H9 (cell line): ENCODE measurements at regions not wholly inside any gene's neighbourhood (a gene's known extent, or its start where the extent isn't known, plus 50 kb on each side); places are given as distances from the start of the nearest gene placed in this dataset.

Experiments used
- DNase-seq: peaks from one replicate; pipeline ENCODE4 v3.0.0-alpha.2; 2017
- H2AFZ ChIP-seq: one replicate; pipeline ENCODE4 v1.6.1; 2013; ENCODE audit warnings: mild to moderate bottlenecking, low read length, control low read depth, moderate library complexity
- H2AK5ac ChIP-seq: 2 replicates; pipeline ENCODE4 v1.6.1; 2013; ENCODE audit warnings: low read length, control low read depth, mixed read lengths; ENCODE audit not compliant: insufficient read length
- H2BK120ac ChIP-seq: one replicate; pipeline ENCODE4 v1.6.1; 2013; ENCODE audit warnings: low read depth, mild to moderate bottlenecking, low read length, control low read depth, inconsistent platforms; ENCODE audit not compliant: poor library complexity, severe bottlenecking
- H2BK12ac ChIP-seq: 2 replicates; pipeline ENCODE4 v1.6.1; 2013; ENCODE audit warnings: low read length, control low read depth, mixed read lengths, low read depth; ENCODE audit not compliant: insufficient read length
- H2BK15ac ChIP-seq: 2 replicates; pipeline ENCODE4 v1.6.1; 2013; ENCODE audit warnings: low read depth, low read length, control low read depth
- H2BK20ac ChIP-seq: one replicate; pipeline ENCODE4 v1.6.1; 2013; ENCODE audit warnings: low read depth, mild to moderate bottlenecking, low read length, control low read depth, inconsistent platforms; ENCODE audit not compliant: poor library complexity, severe bottlenecking
- H2BK5ac ChIP-seq: 2 replicates; pipeline ENCODE4 v1.6.1; 2013; ENCODE audit warnings: low read length, control low read depth, mixed read lengths; ENCODE audit not compliant: insufficient read length
- H3K14ac ChIP-seq: 2 replicates; pipeline ENCODE4 v1.6.1; 2013; ENCODE audit warnings: low read length, control low read depth; ENCODE audit not compliant: insufficient read depth
- H3K18ac ChIP-seq: 2 replicates; pipeline ENCODE4 v1.6.1; 2013; ENCODE audit warnings: low read depth, mild to moderate bottlenecking, mixed read lengths, low read length, control low read depth; ENCODE audit not compliant: insufficient read length
- H3K23ac ChIP-seq: 2 replicates; pipeline ENCODE4 v1.6.1; 2013; ENCODE audit warnings: low read length, control low read depth, mixed read lengths, low read depth; ENCODE audit not compliant: insufficient read length
- H3K23me2 ChIP-seq: 2 replicates; pipeline ENCODE4 v1.6.1; 2013; ENCODE audit warnings: low read depth, mild to moderate bottlenecking, mixed read lengths, low read length, control low read depth; ENCODE audit not compliant: insufficient read length, poor library complexity, severe bottlenecking
- H3K27ac ChIP-seq: 2 replicates; pipeline ENCODE4 v1.5.1; 2013; ENCODE audit warnings: low read length, control low read depth, mixed read lengths, low read depth; ENCODE audit not compliant: insufficient read length
- H3K27me3 ChIP-seq: 2 replicates; pipeline ENCODE4 v1.6.1; 2013; ENCODE audit warnings: low read length, control low read depth, inconsistent platforms; ENCODE audit not compliant: insufficient read depth
- H3K4ac ChIP-seq: 2 replicates; pipeline ENCODE4 v1.6.1; 2013; ENCODE audit warnings: low read depth, mild to moderate bottlenecking, control low read depth, inconsistent platforms, low read length, moderate library complexity
- H3K4me1 ChIP-seq: 2 replicates; pipeline ENCODE4 v1.6.1; 2013; ENCODE audit warnings: low read length, control low read depth, inconsistent platforms; ENCODE audit not compliant: insufficient read depth
- H3K4me2 ChIP-seq: 2 replicates; pipeline ENCODE4 v1.6.1; 2013; ENCODE audit warnings: low read length, control low read depth, mixed read lengths; ENCODE audit not compliant: insufficient read length, insufficient read depth
- H3K56ac ChIP-seq: 2 replicates; pipeline ENCODE4 v1.6.1; 2013; ENCODE audit warnings: low read depth, mild to moderate bottlenecking, mixed read lengths, low read length, control low read depth; ENCODE audit not compliant: insufficient read length
- H3K79me1 ChIP-seq: 2 replicates; pipeline ENCODE4 v1.6.1; 2013; ENCODE audit warnings: low read depth, mild to moderate bottlenecking, moderate library complexity, low read length, control low read depth, inconsistent platforms; ENCODE audit not compliant: insufficient read depth, poor library complexity, severe bottlenecking
- H3K79me2 ChIP-seq: 2 replicates; pipeline ENCODE4 v1.6.1; 2013; ENCODE audit warnings: low read length, control low read depth, inconsistent platforms; ENCODE audit not compliant: insufficient read depth
- H3K9ac ChIP-seq: 2 replicates; pipeline ENCODE4 v1.6.1; 2013; ENCODE audit warnings: low read length, control low read depth, mixed read lengths; ENCODE audit not compliant: insufficient read length; ENCODE audit errors: extremely low read depth
- H3K9me3 ChIP-seq: one replicate; pipeline ENCODE4 v1.6.1; 2013; ENCODE audit warnings: low read depth, low read length, inconsistent platforms; ENCODE audit not compliant: control insufficient read depth
- H3T11ph ChIP-seq: one replicate; pipeline ENCODE4 v1.6.1; 2013; ENCODE audit warnings: mild to moderate bottlenecking, low read length, control low read depth, inconsistent platforms
- H4K20me1 ChIP-seq: one replicate; pipeline ENCODE4 v1.6.1; 2013; ENCODE audit not compliant: control insufficient read depth, insufficient read length, insufficient read depth
- H4K5ac ChIP-seq: 2 replicates; pipeline ENCODE4 v1.6.1; 2013; ENCODE audit warnings: low read depth, mild to moderate bottlenecking, mixed read lengths, low read length, control low read depth; ENCODE audit not compliant: insufficient read length
- H4K8ac ChIP-seq: replicated peaks from 2 replicates; pipeline ENCODE4 v1.6.1; 2013; ENCODE audit warnings: low read length, control low read depth, mixed read lengths, low read depth; ENCODE audit not compliant: insufficient read length
- H4K91ac ChIP-seq: 2 replicates; pipeline ENCODE4 v1.6.1; 2013; ENCODE audit warnings: low read depth, mild to moderate bottlenecking, moderate library complexity, mixed read lengths, low read length, control low read depth; ENCODE audit not compliant: insufficient read length
- H3K27ac Mint-ChIP-seq, 3 experiments: 2 replicates in 2 of 3; 3 replicates in 1 of 3; pipeline ENCODE4 v1.8.0; 2020 to 2021; ENCODE audit warnings: mixed read lengths in 3 of 3, mild to moderate bottlenecking in 1 of 3, moderate library complexity in 1 of 3
- H3K27me3 Mint-ChIP-seq: 2 replicates; pipeline ENCODE4 v1.8.0; 2021; ENCODE audit warnings: low read depth, mild to moderate bottlenecking, moderate library complexity, mixed read lengths
- H3K36me3 Mint-ChIP-seq, 3 experiments: 2 replicates in 2 of 3; 3 replicates in 1 of 3; pipeline ENCODE4 v1.8.0; 2020 to 2021; ENCODE audit warnings: low read depth in 3 of 3, mixed read lengths in 3 of 3; ENCODE audit not compliant: insufficient read depth in 1 of 3
- H3K4me1 Mint-ChIP-seq, 2 experiments: 2 replicates each; pipeline ENCODE4 v1.8.0; 2020; ENCODE audit warnings: mixed read lengths in 2 of 2
- H3K4me3 Mint-ChIP-seq, 2 experiments: 2 replicates in 1 of 2; 3 replicates in 1 of 2; pipeline ENCODE4 v1.8.0; 2020 to 2021; ENCODE audit warnings: mild to moderate bottlenecking in 2 of 2, mixed read lengths in 2 of 2, moderate library complexity in 1 of 2
- H3K9me3 Mint-ChIP-seq, 2 experiments: 2 replicates in 1 of 2; 3 replicates in 1 of 2; pipeline ENCODE4 v1.8.0; 2020; ENCODE audit warnings: mild to moderate bottlenecking in 2 of 2, mixed read lengths in 2 of 2, moderate library complexity in 1 of 2
- WGBS: extraction: QIAGEN DNeasy Blood & Tissue Kit; methylation state at CpG from one replicate; pipeline ENCODE4 v1.1.7; 2013; ENCODE audit warnings: missing lambda C conversion rate, low lambda C conversion rate, mixed read lengths; ENCODE audit not compliant: insufficient read length; ENCODE audit errors: extremely low coverage; 5-methylcytosine and 5-hydroxymethylcytosine counted together
- TF ChIP-seq, protein P1 (sequence below): fragments of 200-600 bp; sonication (generic); conservative IDR thresholded peaks from 3 replicates; pipeline ENCODE4 v1.8.0; 2021; ENCODE audit warnings: antibody characterized with exemption, mild to moderate bottlenecking

DNA sequence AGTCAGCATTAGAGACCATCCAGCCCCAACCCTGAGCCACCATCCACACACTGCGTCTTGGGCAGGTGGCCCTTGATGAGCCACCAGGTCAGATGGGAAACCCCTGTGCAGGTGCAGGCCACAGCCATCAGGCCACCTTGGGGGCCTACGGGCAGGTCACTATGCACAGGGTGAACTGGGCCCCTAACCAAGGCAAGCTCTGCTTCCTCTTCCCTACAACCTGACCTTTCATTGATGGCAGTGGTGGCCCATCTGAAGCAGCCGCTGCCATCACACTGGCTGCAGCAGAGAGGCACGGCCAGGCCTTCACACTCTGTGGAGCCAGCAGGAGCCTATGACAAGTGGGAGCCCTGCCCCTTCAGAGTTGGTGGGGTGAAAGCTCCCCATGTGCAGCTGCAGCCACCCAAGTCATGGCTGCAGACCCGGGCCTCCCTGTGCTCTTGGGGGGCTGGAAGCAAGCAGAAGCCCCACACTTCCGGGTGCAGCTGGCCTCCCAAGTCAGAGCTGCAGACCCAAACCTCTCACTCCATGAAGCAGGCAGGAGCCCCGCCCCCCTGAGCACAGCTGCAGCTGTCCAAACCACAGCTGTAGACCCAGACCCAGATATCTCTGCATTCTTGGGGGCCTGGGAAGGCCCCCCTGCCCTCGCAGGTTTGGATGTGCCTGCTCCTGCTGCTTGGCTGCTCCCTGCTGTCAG lies 681.5 kb downstream of the MATN1 start:
- Histone ChIP-seq H3T11ph (no peak overlapping the region), H3K4me1 (no peaks in the 10 kb centered on the region), H2BK15ac (no peak overlapping the region), H2AFZ (no peak overlapping the region), H2BK12ac (no peak overlapping the region), H3K18ac (no peak overlapping the region), H3K27me3 (no peaks in the 10 kb centered on the region), H3K14ac (no peak overlapping the region; the same call in 1 of the 2 replicates), H3K79me2 (no peaks in the 10 kb centered on the region), H4K8ac (no peak overlapping the region), H4K91ac (no peak overlapping the region), H3K4ac (no peak overlapping the region), H3K79me1 (no peaks in the 10 kb centered on the region), H2BK20ac (no peak overlapping the region), H3K23ac (no peak overlapping the region), H3K27ac (no peak overlapping the region), H2BK5ac (no peak overlapping the region), H3K9me3 (no peaks in the 10 kb centered on the region), H2BK120ac (no peak overlapping the region), H4K20me1 (no peaks in the 10 kb centered on the region), H3K56ac (no peak overlapping the region), H4K5ac (no peak overlapping the region), H3K23me2 (no peaks in the 10 kb centered on the region), H2AK5ac (no peak overlapping the region), H3K4me2 (no peak overlapping the region), H3K9ac (no peak overlapping the region)
- no CpG with 5 or more reads among the region's 8 CpGs for WGBS
- TF ChIP-seq, protein P1, sequence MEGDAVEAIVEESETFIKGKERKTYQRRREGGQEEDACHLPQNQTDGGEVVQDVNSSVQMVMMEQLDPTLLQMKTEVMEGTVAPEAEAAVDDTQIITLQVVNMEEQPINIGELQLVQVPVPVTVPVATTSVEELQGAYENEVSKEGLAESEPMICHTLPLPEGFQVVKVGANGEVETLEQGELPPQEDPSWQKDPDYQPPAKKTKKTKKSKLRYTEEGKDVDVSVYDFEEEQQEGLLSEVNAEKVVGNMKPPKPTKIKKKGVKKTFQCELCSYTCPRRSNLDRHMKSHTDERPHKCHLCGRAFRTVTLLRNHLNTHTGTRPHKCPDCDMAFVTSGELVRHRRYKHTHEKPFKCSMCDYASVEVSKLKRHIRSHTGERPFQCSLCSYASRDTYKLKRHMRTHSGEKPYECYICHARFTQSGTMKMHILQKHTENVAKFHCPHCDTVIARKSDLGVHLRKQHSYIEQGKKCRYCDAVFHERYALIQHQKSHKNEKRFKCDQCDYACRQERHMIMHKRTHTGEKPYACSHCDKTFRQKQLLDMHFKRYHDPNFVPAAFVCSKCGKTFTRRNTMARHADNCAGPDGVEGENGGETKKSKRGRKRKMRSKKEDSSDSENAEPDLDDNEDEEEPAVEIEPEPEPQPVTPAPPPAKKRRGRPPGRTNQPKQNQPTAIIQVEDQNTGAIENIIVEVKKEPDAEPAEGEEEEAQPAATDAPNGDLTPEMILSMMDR, result no peak
- Mint-ChIP-seq H3K27me3 (peaks cover 1% of the 10 kb centered on the region; the same call in 1 of the 2 replicates), H3K4me1 (peaks cover 15 to 16% of the 10 kb centered on the region in 2 experiments), H3K36me3 (peaks cover 0 to 2% (median 0%) of the 10 kb centered on the region in 3 experiments; a peak in 2 of 7 replicates), H3K9me3 (peaks cover 0 to 15% of the 10 kb centered on the region in 2 experiments; a peak in 3 of 5 replicates), H3K27ac (no peak overlapping the region), H3K4me3 (no peak overlapping the region)
- no peak for DNase-seq
